ENCODE measurements at regions not wholly inside any gene's neighbourhood (a gene's known extent, or its start where the extent isn't known, plus 50 kb on each side); places are given as distances from the start of the nearest gene placed in this dataset.

DNA sequence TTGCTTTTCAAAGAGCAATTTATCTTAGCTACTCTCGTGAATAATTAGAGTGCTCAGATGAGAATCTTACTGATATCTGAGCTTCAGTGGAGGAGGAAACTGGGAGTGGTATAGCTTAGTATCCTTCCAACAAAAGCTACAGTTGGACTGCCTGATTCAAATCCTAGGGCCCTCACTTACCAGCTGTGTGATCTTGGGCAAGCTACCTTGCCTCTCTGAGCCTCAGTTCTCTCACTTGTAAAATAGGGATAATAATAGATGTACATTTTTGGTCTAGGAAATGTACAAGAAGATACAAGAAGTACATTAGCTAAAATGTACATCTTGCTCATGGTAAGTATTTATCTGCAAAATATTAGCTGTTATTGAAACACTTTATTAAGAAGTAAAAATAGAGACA, 502.0 kb downstream of the HAPSTR1 start:
- TF ChIP-seq MYC (IDR thresholded peaks at IDR 0.05; ENCODE audit: low read depth, low read length): no peak
- no peak for TF ChIP-seq POLR2A (IDR thresholded peaks at IDR 0.05; ENCODE audit: extremely low read depth, insufficient read length)

All from NB4 (cell line).